ENCODE measurements at regions not wholly inside any gene's neighbourhood (a gene's known extent, or its start where the extent isn't known, plus 50 kb on each side); places are given as distances from the start of the nearest gene placed in this dataset.
"Not testable (repeated sequence)": the region's sequence is repeated elsewhere in the genome, so short reads cannot be mapped to it uniquely, and the experiment has no call there.

DNA sequence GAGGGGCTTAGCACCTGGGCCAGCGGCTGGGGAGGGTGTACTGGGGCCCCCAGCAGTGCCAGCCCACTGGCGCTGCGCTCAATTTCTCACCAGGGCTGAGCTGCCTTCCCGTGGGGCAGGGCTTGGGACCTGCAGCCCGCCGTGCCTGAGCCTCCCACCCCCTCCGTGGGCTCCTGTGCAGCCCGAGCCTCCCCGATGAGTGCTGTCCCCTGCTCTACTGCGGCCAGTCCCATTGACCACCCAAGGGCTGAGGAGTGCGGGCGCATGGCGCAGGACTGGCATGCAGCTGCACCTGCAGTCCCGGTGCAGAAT, 65.5 kb upstream of the SLC25A43 start:
- WGBS (ENCODE audit: extremely low coverage, insufficient coverage, low lambda C conversion rate): no CpG with 5 or more reads among the region's 14 CpGs

DNA sequence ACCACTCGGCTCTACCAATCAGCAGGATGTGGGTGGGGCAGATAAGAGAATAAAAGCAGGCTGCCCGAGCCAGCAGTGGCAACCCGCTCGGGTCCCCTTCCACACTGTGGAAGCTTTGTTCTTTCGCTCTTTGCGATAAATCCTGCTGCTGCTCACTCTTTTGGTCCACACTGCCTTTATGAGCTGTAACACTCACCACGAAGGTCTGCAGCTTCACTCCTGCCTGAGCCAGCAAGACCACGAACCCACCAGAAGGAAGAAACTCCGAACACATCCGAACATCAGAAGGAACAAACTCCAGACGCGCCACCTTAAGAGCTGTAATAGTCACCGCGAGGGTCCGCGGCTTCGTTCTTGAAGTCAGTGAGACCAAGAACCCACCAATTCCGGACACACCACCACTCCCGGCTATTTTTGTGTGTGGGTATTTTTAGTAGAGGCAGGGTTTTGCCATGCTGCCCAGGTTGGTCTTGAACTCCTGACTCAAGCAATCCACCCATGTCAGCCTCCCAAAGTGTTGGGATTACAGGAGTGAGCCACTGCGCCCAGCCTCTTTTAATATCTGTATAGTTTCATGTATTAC, 64.6 kb upstream of the SLC25A43 start:
- not testable (repeated sequence) for H3K4me1 ChIP-seq (ENCODE audit: control insufficient read depth, low read depth, low read length); H3K4me3 ChIP-seq (ENCODE audit: low read length); H2AK5ac ChIP-seq (ENCODE audit: low read length); H3K23ac ChIP-seq (ENCODE audit: low read length); H3K4ac ChIP-seq (ENCODE audit: low read depth, low read length); H3K27me3 ChIP-seq (ENCODE audit: insufficient read depth, low read length, poor library complexity); H2BK5ac ChIP-seq (ENCODE audit: low read length); H3K79me1 ChIP-seq (ENCODE audit: low read length); H3K36me3 ChIP-seq (ENCODE audit: control insufficient read depth, insufficient read depth, low read length); H3K4me2 ChIP-seq (ENCODE audit: low read length); H4K5ac ChIP-seq (ENCODE audit: low read length); H3K56ac ChIP-seq (ENCODE audit: low read length); H2BK120ac ChIP-seq (ENCODE audit: low read depth, low read length); H4K8ac ChIP-seq (ENCODE audit: low read depth, low read length); H3K79me2 ChIP-seq (ENCODE audit: control insufficient read depth, insufficient read depth, low read length); H3K18ac ChIP-seq (ENCODE audit: low read length); H3K9ac ChIP-seq (ENCODE audit: low read length); DNase-seq; H3K27ac ChIP-seq (ENCODE audit: low read depth, low read length); H2BK15ac ChIP-seq (replicated peaks; ENCODE audit: low read depth)
- WGBS (ENCODE audit: extremely low coverage, insufficient coverage, low lambda C conversion rate): no CpG with 5 or more reads among the region's 20 CpGs

More for the DNA sequence above, 65.5 kb upstream of the SLC25A43 start:
- H2BK120ac ChIP-seq (ENCODE audit: low read depth, low read length); H2BK5ac ChIP-seq (ENCODE audit: low read length); H4K5ac ChIP-seq (ENCODE audit: low read length); H3K36me3 ChIP-seq (ENCODE audit: control insufficient read depth, insufficient read depth, low read length); H3K79me1 ChIP-seq (ENCODE audit: low read length); H3K9ac ChIP-seq (ENCODE audit: low read length); H3K18ac ChIP-seq (ENCODE audit: low read length); H3K4me1 ChIP-seq (ENCODE audit: control insufficient read depth, low read depth, low read length); H3K79me2 ChIP-seq (ENCODE audit: control insufficient read depth, insufficient read depth, low read length); H3K27me3 ChIP-seq (ENCODE audit: insufficient read depth, low read length, poor library complexity); H3K23ac ChIP-seq (ENCODE audit: low read length); H2BK15ac ChIP-seq (replicated peaks; ENCODE audit: low read depth); H4K8ac ChIP-seq (ENCODE audit: low read depth, low read length); H3K56ac ChIP-seq (ENCODE audit: low read length); DNase-seq; H3K4me2 ChIP-seq (ENCODE audit: low read length); H3K4ac ChIP-seq (ENCODE audit: low read depth, low read length); H3K27ac ChIP-seq (ENCODE audit: low read depth, low read length); H2AK5ac ChIP-seq (ENCODE audit: low read length); H3K4me3 ChIP-seq (ENCODE audit: low read length): not testable (repeated sequence)

DNA sequence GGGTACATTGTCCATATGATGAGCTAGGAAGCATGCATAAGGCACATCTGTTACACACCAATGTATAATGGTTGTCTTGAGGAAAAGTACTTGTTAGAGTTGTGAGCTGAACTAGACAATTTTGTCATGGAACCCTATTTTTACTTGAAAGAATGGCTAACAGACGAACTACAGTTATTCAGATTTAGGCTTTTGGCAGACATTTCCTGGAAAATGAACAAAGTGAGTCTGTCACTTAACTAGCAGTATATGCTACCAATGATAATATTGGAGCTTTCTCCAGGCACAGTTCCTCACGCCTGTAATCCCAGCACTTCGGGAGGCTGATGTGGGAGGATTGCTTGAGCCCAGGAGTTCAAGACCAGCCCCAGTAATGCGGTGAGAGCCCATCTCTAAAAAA, 61.9 kb upstream of the SLC25A43 start:
- H3K4me2 ChIP-seq (ENCODE audit: low read length): no peak overlapping the region
- H3K36me3 ChIP-seq (ENCODE audit: control insufficient read depth, insufficient read depth, low read length): no peaks in the 10 kb centered on the region
- no peak overlapping the region for H2AK5ac ChIP-seq (ENCODE audit: low read length)
- no peak overlapping the region for H3K56ac ChIP-seq (ENCODE audit: low read length)
- no peaks in the 10 kb centered on the region for H3K27me3 ChIP-seq (ENCODE audit: insufficient read depth, low read length, poor library complexity)
- no peaks in the 10 kb centered on the region for H3K79me1 ChIP-seq (ENCODE audit: low read length)
- H3K18ac ChIP-seq (ENCODE audit: low read length): no peak overlapping the region
- no peak overlapping the region for H3K27ac ChIP-seq (ENCODE audit: low read depth, low read length)
- no peak overlapping the region for H3K9ac ChIP-seq (ENCODE audit: low read length)
- H2BK5ac ChIP-seq (ENCODE audit: low read length): no peak overlapping the region
- no peak overlapping the region for H3K4me3 ChIP-seq (ENCODE audit: low read length)
- no peak for DNase-seq
- no peak overlapping the region for H4K5ac ChIP-seq (ENCODE audit: low read length)
- no peak overlapping the region for H4K8ac ChIP-seq (ENCODE audit: low read depth, low read length)
- H3K23ac ChIP-seq (ENCODE audit: low read length): no peak overlapping the region
- H3K4ac ChIP-seq (ENCODE audit: low read depth, low read length): no peak overlapping the region
- WGBS (ENCODE audit: extremely low coverage, insufficient coverage, low lambda C conversion rate): no CpG with 5 or more reads among the region's 4 CpGs
- no peaks in the 10 kb centered on the region for H3K79me2 ChIP-seq (ENCODE audit: control insufficient read depth, insufficient read depth, low read length)
- H2BK120ac ChIP-seq (ENCODE audit: low read depth, low read length): no peak overlapping the region
- H2BK15ac ChIP-seq (replicated peaks; ENCODE audit: low read depth): no peak overlapping the region
- no peaks in the 10 kb centered on the region for H3K4me1 ChIP-seq (ENCODE audit: control insufficient read depth, low read depth, low read length)

DNA sequence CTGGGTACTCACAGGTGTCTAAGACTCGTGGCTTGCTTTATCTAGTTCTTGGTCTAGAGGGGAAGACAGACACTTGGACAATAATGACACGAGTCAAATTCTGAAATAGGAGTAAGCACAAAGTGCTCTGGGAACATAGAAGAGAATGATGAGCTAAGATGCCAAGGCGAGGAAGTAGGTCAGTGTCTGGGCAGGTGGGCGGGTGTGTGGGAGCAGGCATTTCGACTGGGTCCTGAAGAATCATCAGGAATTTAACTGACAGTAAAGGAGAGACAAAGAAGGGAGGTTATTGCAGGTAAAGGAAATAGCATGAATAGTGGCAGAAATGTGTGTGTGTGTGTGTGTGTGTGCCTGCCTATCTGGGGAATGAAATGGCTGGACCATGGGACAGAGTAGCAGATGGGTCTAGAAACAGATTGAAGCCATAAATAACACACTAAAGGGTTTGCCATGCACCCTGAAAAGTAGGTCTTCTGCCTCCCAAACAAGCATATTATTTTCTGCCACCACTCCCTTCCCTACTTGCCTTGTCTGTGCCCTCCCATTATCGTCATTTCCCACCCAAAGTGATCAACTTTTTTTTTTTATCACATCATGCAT, 58.4 kb upstream of the SLC25A43 start:
- H3K27me3 ChIP-seq (ENCODE audit: insufficient read depth, low read length, poor library complexity): no peaks in the 10 kb centered on the region
- no peak overlapping the region for H3K27ac ChIP-seq (ENCODE audit: low read depth, low read length)
- no peak overlapping the region for H4K5ac ChIP-seq (ENCODE audit: low read length)
- no peaks in the 10 kb centered on the region for H3K4me1 ChIP-seq (ENCODE audit: control insufficient read depth, low read depth, low read length)
- H3K36me3 ChIP-seq (ENCODE audit: control insufficient read depth, insufficient read depth, low read length): no peaks in the 10 kb centered on the region
- H3K23ac ChIP-seq (ENCODE audit: low read length): no peak overlapping the region
- no peak overlapping the region for H3K4ac ChIP-seq (ENCODE audit: low read depth, low read length)
- DNase-seq: no peak
- H2BK5ac ChIP-seq (ENCODE audit: low read length): no peak overlapping the region
- no peak overlapping the region for H3K18ac ChIP-seq (ENCODE audit: low read length)
- no peak overlapping the region for H3K9ac ChIP-seq (ENCODE audit: low read length)
- no peak overlapping the region for H2BK120ac ChIP-seq (ENCODE audit: low read depth, low read length)
- H3K79me2 ChIP-seq (ENCODE audit: control insufficient read depth, insufficient read depth, low read length): no peaks in the 10 kb centered on the region
- H3K79me1 ChIP-seq (ENCODE audit: low read length): no peaks in the 10 kb centered on the region
- no peak overlapping the region for H2BK15ac ChIP-seq (replicated peaks; ENCODE audit: low read depth)
- no peak overlapping the region for H3K4me3 ChIP-seq (ENCODE audit: low read length)
- no peak overlapping the region for H3K56ac ChIP-seq (ENCODE audit: low read length)
- H4K8ac ChIP-seq (ENCODE audit: low read depth, low read length): no peak overlapping the region
- no peak overlapping the region for H3K4me2 ChIP-seq (ENCODE audit: low read length)
- no peak overlapping the region for H2AK5ac ChIP-seq (ENCODE audit: low read length)
- no CpG with 5 or more reads among the region's 6 CpGs for WGBS (ENCODE audit: extremely low coverage, insufficient coverage, low lambda C conversion rate)

DNA sequence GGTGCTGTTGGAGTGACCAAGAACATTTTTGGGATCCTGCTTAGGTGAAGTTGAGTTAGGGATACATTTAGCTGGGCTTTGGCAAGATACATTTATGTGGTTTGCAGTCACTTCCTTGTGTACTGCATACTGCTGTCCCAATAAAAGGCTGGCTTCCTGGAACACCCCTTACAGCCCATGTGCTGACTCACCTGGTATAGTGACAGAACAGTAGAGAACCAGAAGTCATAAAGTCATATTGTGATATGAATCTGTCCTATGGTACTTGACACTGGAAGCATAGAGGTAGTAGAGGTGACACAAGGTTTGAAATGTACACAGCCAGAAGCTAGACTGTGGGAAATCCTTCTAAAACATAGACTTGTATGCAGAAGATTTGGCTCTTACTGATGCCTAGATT, 55.3 kb upstream of the SLC25A43 start:
- Histone ChIP-seq H4K8ac (ENCODE audit: low read depth, low read length) (no peak overlapping the region), H3K27ac (ENCODE audit: low read depth, low read length) (no peak overlapping the region)
- DNase-seq: no peak

More for the DNA sequence above, 55.3 kb upstream of the SLC25A43 start:
- Histone ChIP-seq H2BK120ac (ENCODE audit: low read depth, low read length) (no peak overlapping the region), H3K18ac (ENCODE audit: low read length) (no peak overlapping the region), H3K56ac (ENCODE audit: low read length) (no peak overlapping the region), H3K4me3 (ENCODE audit: low read length) (no peak overlapping the region), H2AK5ac (ENCODE audit: low read length) (no peak overlapping the region), H3K4me2 (ENCODE audit: low read length) (no peak overlapping the region), H4K5ac (ENCODE audit: low read length) (no peak overlapping the region), H3K23ac (ENCODE audit: low read length) (no peak overlapping the region), H2BK5ac (ENCODE audit: low read length) (no peak overlapping the region), H2BK15ac (replicated peaks; ENCODE audit: low read depth) (no peak overlapping the region), H3K36me3 (ENCODE audit: control insufficient read depth, insufficient read depth, low read length) (no peaks in the 10 kb centered on the region), H3K79me1 (ENCODE audit: low read length) (no peaks in the 10 kb centered on the region), H3K27me3 (ENCODE audit: insufficient read depth, low read length, poor library complexity) (no peaks in the 10 kb centered on the region), H3K4ac (ENCODE audit: low read depth, low read length) (no peak overlapping the region), H3K4me1 (ENCODE audit: control insufficient read depth, low read depth, low read length) (no peaks in the 10 kb centered on the region), H3K9ac (ENCODE audit: low read length) (no peak overlapping the region), H3K79me2 (ENCODE audit: control insufficient read depth, insufficient read depth, low read length) (no peaks in the 10 kb centered on the region)
